Body of pancreas (tissue), 4 donors: ENCODE measurements at regions not wholly inside any gene's neighbourhood (a gene's known extent, or its start where the extent isn't known, plus 50 kb on each side); places are given as distances from the start of the nearest gene placed in this dataset.

Experiments
- ATAC-seq: fragments of 150-250 bp; one replicate; pipeline ENCODE4 v1.9.1; 2016
- DNase-seq, 4 donors: peaks; one replicate each; pipeline ENCODE4 v3.0.0-alpha.2; 2019
- H3K27ac ChIP-seq, 4 donors: fragments of 200-600 bp; sonication (generic); 1 replicate in 3 of 4; 2 replicates in 1 of 4; pipeline versions ENCODE4 v1.5.1 to v1.6.1; 2016 to 2019; ENCODE audit warnings: mild to moderate bottlenecking in 1 of 4, mixed read lengths in 1 of 4, moderate library complexity in 1 of 4
- H3K27me3 ChIP-seq, 2 donors: fragments of 200-600 bp; sonication (generic); one replicate each; pipeline ENCODE4 v1.6.0; 2016; ENCODE audit warnings: mild to moderate bottlenecking in 1 of 2
- H3K36me3 ChIP-seq, 2 donors: fragments of 200-600 bp; sonication (generic); replicated peaks in 1 of 2; 2 replicates each; pipeline ENCODE4 v1.5.1; 2016; ENCODE audit warnings: low read depth in 2 of 2; ENCODE audit not compliant: insufficient read depth in 1 of 2
- H3K4me1 ChIP-seq: fragments of 200-600 bp; sonication (generic); one replicate; pipeline ENCODE4 v1.6.0; 2016
- H3K4me3 ChIP-seq, 2 donors: fragments of 200-600 bp; sonication (generic); 1 replicate in 1 of 2; 2 replicates in 1 of 2; pipeline ENCODE4 v1.5.1; 2016 to 2019
- H3K9me3 ChIP-seq, 3 donors: fragments of 200-600 bp; sonication (generic); 1 replicate in 2 of 3; 2 replicates in 1 of 3; pipeline ENCODE4 v1.5.1; 2016
- CTCF ChIP-seq, 7 experiments: fragments of 450-650 bp in 4 of 7; fragments of 200-600 bp in 3 of 7; sonication (generic) in 3 of 7; IDR thresholded peaks; one replicate each; pipeline ENCODE4 v1.5.1; 2016 to 2019; ENCODE audit warnings: antibody characterized with exemption in 7 of 7
- POLR2A ChIP-seq, 3 donors: fragments of 450-650 bp; IDR thresholded peaks; one replicate each; pipeline ENCODE4 v1.6.1; 2016; ENCODE audit warnings: antibody characterized with exemption in 3 of 3, mild to moderate bottlenecking in 2 of 3
- WGBS, 2 donors: methylation state at CpG; one replicate each; pipeline ENCODE4 v1.1.5; 2017; 5-methylcytosine and 5-hydroxymethylcytosine counted together
- intact Hi-C: fragments of 100-400 bp; cut with DNase I; formaldehyde crosslinking; loops from one replicate; pipeline ENCODE4 v1.15.1; 2023

- H3K27me3 ChIP-seq = no peaks in the 10 kb centered on the region
- no peak for TF ChIP-seq POLR2A (IDR thresholded peaks at IDR 0.05)
- TF ChIP-seq CTCF (IDR thresholded peaks at IDR 0.05) = no peak
- no peak for DNase-seq
- no peak overlapping the region for H3K4me3 ChIP-seq
- intact Hi-C loops = no loop called here
- H3K9me3 ChIP-seq = no peaks in the 10 kb centered on the region
- no peaks in the 10 kb centered on the region for H3K36me3 ChIP-seq
- H3K27ac ChIP-seq = no peak overlapping the region
- no peaks in the 10 kb centered on the region for H3K4me1 ChIP-seq
- no peak for ATAC-seq
- 72 to 73% methylated on average over 5 of the region's 5 CpGs for WGBS, 2 donors
Observed at GRCh38 chr1:208410409-208410808, 166.2 kb upstream of the PLXNA2 start.

- no peaks in the 10 kb centered on the region for H3K9me3 ChIP-seq
- no peaks in the 10 kb centered on the region for H3K36me3 ChIP-seq
- no peak for TF ChIP-seq POLR2A (IDR thresholded peaks at IDR 0.05)
- no peak for TF ChIP-seq CTCF (IDR thresholded peaks at IDR 0.05)
- 44 to 58% methylated on average over 2 of the region's 2 CpGs for WGBS, 2 donors
- no peaks in the 10 kb centered on the region for H3K4me1 ChIP-seq
- intact Hi-C loops = no loop called here
- peaks cover 0 to 9% of the 10 kb centered on the region in 2 donors for H3K27me3 ChIP-seq
- H3K4me3 ChIP-seq = no peak overlapping the region
- no peak for DNase-seq
- no peak overlapping the region for H3K27ac ChIP-seq
- no peak for ATAC-seq
Observed at GRCh38 chr1:208413006-208413405, 168.8 kb upstream of the PLXNA2 start.

- H3K4me3 ChIP-seq = no peak overlapping the region
- intact Hi-C loops = no loop called here
- WGBS, 2 donors = 84 to 89% methylated on average over 1 of the region's 1 CpG
- TF ChIP-seq POLR2A (IDR thresholded peaks at IDR 0.05) = no peak
- TF ChIP-seq CTCF (IDR thresholded peaks at IDR 0.05) = no peak
- peaks cover 0 to 9% of the 10 kb centered on the region in 2 donors for H3K27me3 ChIP-seq
- no peaks in the 10 kb centered on the region for H3K4me1 ChIP-seq
- no peaks in the 10 kb centered on the region for H3K9me3 ChIP-seq
- ATAC-seq (no peak), DNase-seq (no peak)
- no peak overlapping the region for H3K27ac ChIP-seq
- no peaks in the 10 kb centered on the region for H3K36me3 ChIP-seq
Observed at GRCh38 chr1:208418667-208419066, 174.5 kb upstream of the PLXNA2 start.

- Histone ChIP-seq H3K4me1 (no peaks in the 10 kb centered on the region), H3K36me3 (no peaks in the 10 kb centered on the region), H3K27me3 (peaks cover 0 to 9% of the 10 kb centered on the region in 2 donors), H3K4me3 (no peak overlapping the region), H3K9me3 (no peaks in the 10 kb centered on the region), H3K27ac (no peak overlapping the region)
- no peak for DNase-seq
- TF ChIP-seq POLR2A (IDR thresholded peaks at IDR 0.05) (no peak), CTCF (IDR thresholded peaks at IDR 0.05) (no peak)
- ATAC-seq = no peak
- intact Hi-C loops = no loop called here
- 46 to 56% methylated on average over 5 of the region's 5 CpGs for WGBS, 2 donors
Observed at GRCh38 chr1:208419746-208420420, 175.7 kb upstream of the PLXNA2 start.

DNA sequence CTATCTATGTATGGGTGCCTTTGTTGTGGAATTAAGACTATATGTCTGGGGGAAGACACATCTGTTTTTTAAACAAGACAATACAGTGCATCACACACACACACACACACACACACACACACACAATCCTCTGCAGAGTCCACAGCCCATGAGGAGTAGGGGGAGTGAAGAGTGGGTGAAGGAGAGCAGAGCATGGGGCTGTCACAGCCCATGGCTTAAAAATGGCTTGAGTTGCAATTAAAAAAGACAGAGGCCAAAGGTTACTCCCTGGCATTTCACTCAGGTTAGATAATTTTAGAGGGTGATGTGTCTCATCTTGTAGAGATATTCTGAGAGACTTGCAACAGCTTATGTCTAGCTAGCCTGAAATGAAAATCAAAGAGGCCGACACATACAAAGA, 176.5 kb upstream of the PLXNA2 start:
- TF ChIP-seq CTCF (IDR thresholded peaks at IDR 0.05) (no peak), POLR2A (IDR thresholded peaks at IDR 0.05) (no peak)
- Histone ChIP-seq H3K27ac (no peak overlapping the region), H3K4me1 (no peaks in the 10 kb centered on the region), H3K9me3 (no peaks in the 10 kb centered on the region), H3K4me3 (no peak overlapping the region), H3K27me3 (peaks cover 0 to 9% of the 10 kb centered on the region in 2 donors), H3K36me3 (no peaks in the 10 kb centered on the region)
- intact Hi-C loops = no loop called here
- WGBS, 2 donors = 89 to 95% methylated on average over 1 of the region's 1 CpG
- ATAC-seq (no peak), DNase-seq (no peak)
